H9 (cell line): ENCODE measurements at regions not wholly inside any gene's neighbourhood (a gene's known extent, or its start where the extent isn't known, plus 50 kb on each side); places are given as distances from the start of the nearest gene placed in this dataset.

ENCODE experiments used
- DNase-seq: peaks from one replicate; pipeline ENCODE4 v3.0.0-alpha.2; 2017
- H2AFZ ChIP-seq: one replicate; pipeline ENCODE4 v1.6.1; 2013; ENCODE audit warnings: mild to moderate bottlenecking, low read length, control low read depth, moderate library complexity
- H2AK5ac ChIP-seq: 2 replicates; pipeline ENCODE4 v1.6.1; 2013; ENCODE audit warnings: low read length, control low read depth, mixed read lengths; ENCODE audit not compliant: insufficient read length
- H2BK120ac ChIP-seq: one replicate; pipeline ENCODE4 v1.6.1; 2013; ENCODE audit warnings: low read depth, mild to moderate bottlenecking, low read length, control low read depth, inconsistent platforms; ENCODE audit not compliant: poor library complexity, severe bottlenecking
- H2BK12ac ChIP-seq: 2 replicates; pipeline ENCODE4 v1.6.1; 2013; ENCODE audit warnings: low read length, control low read depth, mixed read lengths, low read depth; ENCODE audit not compliant: insufficient read length
- H2BK15ac ChIP-seq: 2 replicates; pipeline ENCODE4 v1.6.1; 2013; ENCODE audit warnings: low read depth, low read length, control low read depth
- H2BK20ac ChIP-seq: one replicate; pipeline ENCODE4 v1.6.1; 2013; ENCODE audit warnings: low read depth, mild to moderate bottlenecking, low read length, control low read depth, inconsistent platforms; ENCODE audit not compliant: poor library complexity, severe bottlenecking
- H2BK5ac ChIP-seq: 2 replicates; pipeline ENCODE4 v1.6.1; 2013; ENCODE audit warnings: low read length, control low read depth, mixed read lengths; ENCODE audit not compliant: insufficient read length
- H3K14ac ChIP-seq: 2 replicates; pipeline ENCODE4 v1.6.1; 2013; ENCODE audit warnings: low read length, control low read depth; ENCODE audit not compliant: insufficient read depth
- H3K18ac ChIP-seq: 2 replicates; pipeline ENCODE4 v1.6.1; 2013; ENCODE audit warnings: low read depth, mild to moderate bottlenecking, mixed read lengths, low read length, control low read depth; ENCODE audit not compliant: insufficient read length
- H3K23ac ChIP-seq: 2 replicates; pipeline ENCODE4 v1.6.1; 2013; ENCODE audit warnings: low read length, control low read depth, mixed read lengths, low read depth; ENCODE audit not compliant: insufficient read length
- H3K23me2 ChIP-seq: 2 replicates; pipeline ENCODE4 v1.6.1; 2013; ENCODE audit warnings: low read depth, mild to moderate bottlenecking, mixed read lengths, low read length, control low read depth; ENCODE audit not compliant: insufficient read length, poor library complexity, severe bottlenecking
- H3K27ac ChIP-seq: 2 replicates; pipeline ENCODE4 v1.5.1; 2013; ENCODE audit warnings: low read length, control low read depth, mixed read lengths, low read depth; ENCODE audit not compliant: insufficient read length
- H3K27me3 ChIP-seq: 2 replicates; pipeline ENCODE4 v1.6.1; 2013; ENCODE audit warnings: low read length, control low read depth, inconsistent platforms; ENCODE audit not compliant: insufficient read depth
- H3K4ac ChIP-seq: 2 replicates; pipeline ENCODE4 v1.6.1; 2013; ENCODE audit warnings: low read depth, mild to moderate bottlenecking, control low read depth, inconsistent platforms, low read length, moderate library complexity
- H3K4me1 ChIP-seq: 2 replicates; pipeline ENCODE4 v1.6.1; 2013; ENCODE audit warnings: low read length, control low read depth, inconsistent platforms; ENCODE audit not compliant: insufficient read depth
- H3K4me2 ChIP-seq: 2 replicates; pipeline ENCODE4 v1.6.1; 2013; ENCODE audit warnings: low read length, control low read depth, mixed read lengths; ENCODE audit not compliant: insufficient read length, insufficient read depth
- H3K56ac ChIP-seq: 2 replicates; pipeline ENCODE4 v1.6.1; 2013; ENCODE audit warnings: low read depth, mild to moderate bottlenecking, mixed read lengths, low read length, control low read depth; ENCODE audit not compliant: insufficient read length
- H3K79me1 ChIP-seq: 2 replicates; pipeline ENCODE4 v1.6.1; 2013; ENCODE audit warnings: low read depth, mild to moderate bottlenecking, moderate library complexity, low read length, control low read depth, inconsistent platforms; ENCODE audit not compliant: insufficient read depth, poor library complexity, severe bottlenecking
- H3K79me2 ChIP-seq: 2 replicates; pipeline ENCODE4 v1.6.1; 2013; ENCODE audit warnings: low read length, control low read depth, inconsistent platforms; ENCODE audit not compliant: insufficient read depth
- H3K9ac ChIP-seq: 2 replicates; pipeline ENCODE4 v1.6.1; 2013; ENCODE audit warnings: low read length, control low read depth, mixed read lengths; ENCODE audit not compliant: insufficient read length; ENCODE audit errors: extremely low read depth
- H3K9me3 ChIP-seq: one replicate; pipeline ENCODE4 v1.6.1; 2013; ENCODE audit warnings: low read depth, low read length, inconsistent platforms; ENCODE audit not compliant: control insufficient read depth
- H3T11ph ChIP-seq: one replicate; pipeline ENCODE4 v1.6.1; 2013; ENCODE audit warnings: mild to moderate bottlenecking, low read length, control low read depth, inconsistent platforms
- H4K20me1 ChIP-seq: one replicate; pipeline ENCODE4 v1.6.1; 2013; ENCODE audit not compliant: control insufficient read depth, insufficient read length, insufficient read depth
- H4K5ac ChIP-seq: 2 replicates; pipeline ENCODE4 v1.6.1; 2013; ENCODE audit warnings: low read depth, mild to moderate bottlenecking, mixed read lengths, low read length, control low read depth; ENCODE audit not compliant: insufficient read length
- H4K8ac ChIP-seq: replicated peaks from 2 replicates; pipeline ENCODE4 v1.6.1; 2013; ENCODE audit warnings: low read length, control low read depth, mixed read lengths, low read depth; ENCODE audit not compliant: insufficient read length
- H4K91ac ChIP-seq: 2 replicates; pipeline ENCODE4 v1.6.1; 2013; ENCODE audit warnings: low read depth, mild to moderate bottlenecking, moderate library complexity, mixed read lengths, low read length, control low read depth; ENCODE audit not compliant: insufficient read length
- H3K27ac Mint-ChIP-seq, 3 experiments: 2 replicates in 2 of 3; 3 replicates in 1 of 3; pipeline ENCODE4 v1.8.0; 2020 to 2021; ENCODE audit warnings: mixed read lengths in 3 of 3, mild to moderate bottlenecking in 1 of 3, moderate library complexity in 1 of 3
- H3K27me3 Mint-ChIP-seq: 2 replicates; pipeline ENCODE4 v1.8.0; 2021; ENCODE audit warnings: low read depth, mild to moderate bottlenecking, moderate library complexity, mixed read lengths
- H3K36me3 Mint-ChIP-seq, 3 experiments: 2 replicates in 2 of 3; 3 replicates in 1 of 3; pipeline ENCODE4 v1.8.0; 2020 to 2021; ENCODE audit warnings: low read depth in 3 of 3, mixed read lengths in 3 of 3; ENCODE audit not compliant: insufficient read depth in 1 of 3
- H3K4me1 Mint-ChIP-seq, 2 experiments: 2 replicates each; pipeline ENCODE4 v1.8.0; 2020; ENCODE audit warnings: mixed read lengths in 2 of 2
- H3K4me3 Mint-ChIP-seq, 2 experiments: 2 replicates in 1 of 2; 3 replicates in 1 of 2; pipeline ENCODE4 v1.8.0; 2020 to 2021; ENCODE audit warnings: mild to moderate bottlenecking in 2 of 2, mixed read lengths in 2 of 2, moderate library complexity in 1 of 2
- H3K9me3 Mint-ChIP-seq, 2 experiments: 2 replicates in 1 of 2; 3 replicates in 1 of 2; pipeline ENCODE4 v1.8.0; 2020; ENCODE audit warnings: mild to moderate bottlenecking in 2 of 2, mixed read lengths in 2 of 2, moderate library complexity in 1 of 2
- CTCF ChIP-seq: fragments of 200-600 bp; sonication (generic); conservative IDR thresholded peaks from 3 replicates; pipeline ENCODE4 v1.8.0; 2021; ENCODE audit warnings: antibody characterized with exemption, mild to moderate bottlenecking
- WGBS: extraction: QIAGEN DNeasy Blood & Tissue Kit; methylation state at CpG from one replicate; pipeline ENCODE4 v1.1.7; 2013; ENCODE audit warnings: missing lambda C conversion rate, low lambda C conversion rate, mixed read lengths; ENCODE audit not compliant: insufficient read length; ENCODE audit errors: extremely low coverage; 5-methylcytosine and 5-hydroxymethylcytosine counted together

- Histone ChIP-seq H2BK12ac (no peak overlapping the region), H4K8ac (no peak overlapping the region), H3K9ac (no peak overlapping the region), H3K23ac (no peak overlapping the region), H3K9me3 (no peaks in the 10 kb centered on the region), H3K4me2 (no peak overlapping the region), H4K20me1 (no peaks in the 10 kb centered on the region), H3K27me3 (no peaks in the 10 kb centered on the region), H3T11ph (no peak overlapping the region), H3K79me2 (no peaks in the 10 kb centered on the region), H2BK120ac (no peak overlapping the region), H2BK15ac (no peak overlapping the region), H3K4ac (no peak overlapping the region), H3K14ac (no peak overlapping the region), H4K91ac (no peak overlapping the region), H3K18ac (no peak overlapping the region), H2BK5ac (no peak overlapping the region), H3K56ac (no peak overlapping the region), H2BK20ac (no peak overlapping the region), H2AFZ (no peak overlapping the region), H2AK5ac (no peak overlapping the region), H3K79me1 (no peaks in the 10 kb centered on the region), H3K4me1 (peaks cover 5% of the 10 kb centered on the region; the same call in 1 of the 2 replicates), H3K23me2 (no peaks in the 10 kb centered on the region), H4K5ac (no peak overlapping the region), H3K27ac (no peak overlapping the region)
- TF ChIP-seq CTCF: no peak
- WGBS: 100% methylated on average over 1 of the region's 2 CpGs
- no peaks in the 10 kb centered on the region for H3K27me3 Mint-ChIP-seq
- DNase-seq: no peak
- H3K4me3 Mint-ChIP-seq: no peak overlapping the region
- no peaks in the 10 kb centered on the region for H3K36me3 Mint-ChIP-seq
- H3K9me3 Mint-ChIP-seq: no peaks in the 10 kb centered on the region
- no peak overlapping the region for H3K27ac Mint-ChIP-seq
- H3K4me1 Mint-ChIP-seq: peaks cover 16 to 17% of the 10 kb centered on the region in 2 experiments
Observed at GRCh38 chr1:101745551-101746270, 251.0 kb downstream of the OLFM3 start.
